Mammary epithelial cell (primary cell): ENCODE measurements at regions not wholly inside any gene's neighbourhood (a gene's known extent, or its start where the extent isn't known, plus 50 kb on each side); places are given as distances from the start of the nearest gene placed in this dataset.

Experiments used
- CTCF ChIP-seq, 2 donors: IDR thresholded peaks in 1 of 2; conservative IDR thresholded peaks in 1 of 2; 2 replicates each; pipeline ENCODE4 v1.5.1; 2011 to 2012; ENCODE audit warnings: inconsistent platforms in 2 of 2, low read length in 2 of 2, mild to moderate bottlenecking in 2 of 2, control low read depth in 1 of 2, low read depth in 1 of 2; ENCODE audit not compliant: insufficient read depth in 1 of 2; ENCODE audit errors: extremely low read depth in 1 of 2
- EZH2 ChIP-seq: IDR thresholded peaks from 2 replicates; pipeline ENCODE4 v1.6.1; 2012; ENCODE audit warnings: low read length, inconsistent platforms, borderline replicate concordance

GRCh38 chr13:56332671-56333070, 808.0 kb upstream of the PRR20A start:
- TF ChIP-seq EZH2 (no peak), CTCF (conservative IDR thresholded peaks at IDR 0.05 in 1 of 2, IDR thresholded peaks at IDR 0.05 in 1 of 2; ENCODE audit: extremely low read depth in 1 of 2, insufficient read depth in 1 of 2, low read depth in 1 of 2, low read length in 2 of 2) (no peak)
